SU-DHL-6 (cell line): ENCODE measurements at regions not wholly inside any gene's neighbourhood (a gene's known extent, or its start where the extent isn't known, plus 50 kb on each side); places are given as distances from the start of the nearest gene placed in this dataset.

ENCODE experiments used
- H2AFZ ChIP-seq: fragments of 200-600 bp; sonication (generic); 2 replicates; pipeline ENCODE4 v1.6.1; 2014; ENCODE audit warnings: low read depth, mild to moderate bottlenecking, moderate library complexity, mixed read lengths, antibody characterized with exemption, low read length; ENCODE audit not compliant: severe bottlenecking
- H3F3A ChIP-seq: fragments of 200-600 bp; shearing (Covaris generic); 2 replicates; pipeline ENCODE4 v1.6.0; 2016; ENCODE audit warnings: antibody characterized with exemption, mild to moderate bottlenecking; ENCODE audit not compliant: insufficient read depth
- H3K27ac ChIP-seq: fragments of 200-600 bp; sonication (generic); 2 replicates; pipeline ENCODE4 v1.5.1; 2016; ENCODE audit warnings: low read depth, mild to moderate bottlenecking, low read length, moderate library complexity, mixed read lengths
- H3K27me3 ChIP-seq: fragments of 200-600 bp; sonication (generic), shearing (Covaris generic); 2 replicates; pipeline ENCODE4 v1.6.0; 2014; ENCODE audit warnings: mild to moderate bottlenecking, low read length
- H3K36me3 ChIP-seq: fragments of 200-600 bp; sonication (generic); 2 replicates; pipeline ENCODE4 v1.6.1; 2014; ENCODE audit warnings: mild to moderate bottlenecking, low read length, mixed read lengths
- H3K4me2 ChIP-seq: fragments of 300-600, 200-600 bp; shearing (Covaris generic), sonication (generic); 2 replicates; pipeline ENCODE4 v1.6.0; 2014; ENCODE audit warnings: low read length, low read depth, mild to moderate bottlenecking; ENCODE audit not compliant: poor library complexity, severe bottlenecking
- H3K4me3 ChIP-seq: fragments of 200-600 bp; sonication (generic); 2 replicates; pipeline ENCODE4 v1.5.1; 2014; ENCODE audit warnings: antibody characterized with exemption, low read length, mild to moderate bottlenecking, mixed read lengths; ENCODE audit not compliant: insufficient read depth, poor library complexity, severe bottlenecking
- H3K79me2 ChIP-seq: fragments of 200-600 bp; sonication (generic); 2 replicates; pipeline ENCODE4 v1.6.1; 2014; ENCODE audit warnings: mild to moderate bottlenecking, low read length, moderate library complexity; ENCODE audit not compliant: insufficient read depth
- H3K9ac ChIP-seq: fragments of 200-600 bp; sonication (generic); 2 replicates; pipeline ENCODE4 v1.7.0; 2014; ENCODE audit warnings: mild to moderate bottlenecking, low read length
- H3K9me2 ChIP-seq: fragments of 200-600 bp; sonication (generic); replicated peaks from 2 replicates; pipeline ENCODE4 v1.6.1; 2014; ENCODE audit warnings: low read length; ENCODE audit not compliant: insufficient read depth
- H3K9me3 ChIP-seq: fragments of 200-600 bp; sonication (generic); 2 replicates; pipeline ENCODE4 v1.6.1; 2014; ENCODE audit warnings: low read length, mixed read lengths; ENCODE audit not compliant: insufficient read depth
- H4K20me1 ChIP-seq: fragments of 200-600 bp; sonication (generic); 2 replicates; pipeline ENCODE4 v1.6.1; 2014; ENCODE audit warnings: low read depth, mild to moderate bottlenecking, antibody characterized with exemption, low read length, moderate library complexity, mixed read lengths
- CTCF ChIP-seq: fragments of 200-600 bp; sonication (generic); IDR thresholded peaks from one replicate; pipeline ENCODE4 v1.5.1; 2017; ENCODE audit warnings: antibody characterized with exemption, mild to moderate bottlenecking, low read length, moderate library complexity; ENCODE audit not compliant: insufficient read depth, poor library complexity, severe bottlenecking
- EZH2phosphoT487 ChIP-seq: fragments of 200-600 bp; sonication (generic), shearing (Covaris generic); conservative IDR thresholded peaks from 2 replicates; pipeline ENCODE4 v1.6.1; 2018; ENCODE audit warnings: mild to moderate bottlenecking, antibody characterized with exemption, low read length, moderate library complexity, mixed read lengths

GRCh38 chr5:40084614-40085013 is 595.1 kb upstream of the PTGER4 start:
- H3K4me2 ChIP-seq = no peak overlapping the region
- H3K9ac ChIP-seq = no peak overlapping the region
- no peaks in the 10 kb centered on the region for H3K79me2 ChIP-seq
- no peaks in the 10 kb centered on the region for H4K20me1 ChIP-seq
- no peaks in the 10 kb centered on the region for H3F3A ChIP-seq
- H3K4me3 ChIP-seq = no peak overlapping the region
- no peak overlapping the region for H2AFZ ChIP-seq
- H3K36me3 ChIP-seq = no peaks in the 10 kb centered on the region
- no peak overlapping the region for H3K27ac ChIP-seq
- H3K9me3 ChIP-seq = peaks cover 1% of the 10 kb centered on the region; the same call in 1 of the 2 replicates
- H3K27me3 ChIP-seq = no peaks in the 10 kb centered on the region
- TF ChIP-seq CTCF (no peak), EZH2phosphoT487 (no peak)
- H3K9me2 ChIP-seq = no peaks in the 10 kb centered on the region

DNA sequence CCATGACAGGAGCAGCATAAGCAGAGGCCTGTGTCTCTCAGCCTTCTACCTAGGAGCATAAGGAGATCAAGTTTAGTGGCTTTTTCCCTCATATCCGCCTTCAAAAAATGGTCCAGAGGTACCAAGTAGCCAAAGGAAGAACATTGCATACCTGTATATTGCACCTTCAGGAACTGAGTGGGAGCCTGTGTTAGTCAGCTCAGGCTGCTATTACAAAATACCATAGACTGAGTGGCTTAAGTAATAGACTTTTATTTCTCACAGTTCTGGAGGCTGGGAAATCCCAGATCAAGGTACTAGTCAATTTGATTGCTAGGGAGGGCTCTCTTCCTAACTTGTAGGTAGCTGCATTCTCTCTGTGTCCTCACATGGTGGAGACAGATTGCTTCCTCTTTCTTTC is 597.4 kb upstream of the PTGER4 start:
- no peak overlapping the region for H3K4me3 ChIP-seq
- H4K20me1 ChIP-seq = no peaks in the 10 kb centered on the region
- no peak overlapping the region for H3K9ac ChIP-seq
- no peaks in the 10 kb centered on the region for H3K79me2 ChIP-seq
- no peaks in the 10 kb centered on the region for H3K9me2 ChIP-seq
- H3K36me3 ChIP-seq = no peaks in the 10 kb centered on the region
- H3K27me3 ChIP-seq = no peaks in the 10 kb centered on the region
- no peaks in the 10 kb centered on the region for H3K9me3 ChIP-seq
- H3K4me2 ChIP-seq = no peak overlapping the region
- H3F3A ChIP-seq = no peaks in the 10 kb centered on the region
- H2AFZ ChIP-seq = no peak overlapping the region
- TF ChIP-seq EZH2phosphoT487 (no peak), CTCF (no peak)
- no peak overlapping the region for H3K27ac ChIP-seq

- Histone ChIP-seq H3K9me2 (no peaks in the 10 kb centered on the region), H3K9me3 (no peaks in the 10 kb centered on the region), H2AFZ (no peak overlapping the region), H3K27me3 (no peaks in the 10 kb centered on the region), H3K4me2 (no peak overlapping the region), H4K20me1 (no peaks in the 10 kb centered on the region), H3K36me3 (no peaks in the 10 kb centered on the region), H3K27ac (no peak overlapping the region), H3K9ac (no peak overlapping the region), H3K4me3 (no peak overlapping the region), H3F3A (no peaks in the 10 kb centered on the region), H3K79me2 (no peaks in the 10 kb centered on the region)
- TF ChIP-seq EZH2phosphoT487 = no peak
- TF ChIP-seq CTCF = no peak
These were observed 599.5 kb upstream of the PTGER4 start for GRCh38 chr5:40080191-40080590.
